ENCODE measurements at regions not wholly inside any gene's neighbourhood (a gene's known extent, or its start where the extent isn't known, plus 50 kb on each side); places are given as distances from the start of the nearest gene placed in this dataset.

DNA sequence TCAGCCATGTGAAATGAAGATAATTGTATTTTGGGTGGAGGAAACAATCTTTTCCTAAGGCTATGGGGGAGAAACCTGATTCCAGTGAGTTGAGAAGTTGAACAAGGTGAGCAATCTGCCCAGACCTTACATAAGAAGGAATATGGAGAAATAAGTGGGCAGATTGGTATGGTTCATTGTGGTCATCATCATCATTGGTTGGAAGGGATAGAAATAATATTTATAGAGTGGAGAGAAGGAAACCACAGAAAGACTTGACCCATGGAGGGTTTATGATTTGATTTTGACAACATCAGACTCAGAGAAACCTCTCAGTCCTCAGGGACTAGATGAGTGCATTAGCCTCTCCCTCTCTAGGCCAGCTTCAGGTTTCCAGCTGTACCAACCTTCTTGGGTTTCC lies 177.9 kb upstream of the NEIL3 start:
- TF ChIP-seq CTCF (IDR thresholded peaks at IDR 0.05), result no peak
- no peak for TF ChIP-seq POLR2A (IDR thresholded peaks at IDR 0.05)

All from uterus (tissue), 2 donors.